ENCODE measurements at regions not wholly inside any gene's neighbourhood (a gene's known extent, or its start where the extent isn't known, plus 50 kb on each side); places are given as distances from the start of the nearest gene placed in this dataset.

DNA sequence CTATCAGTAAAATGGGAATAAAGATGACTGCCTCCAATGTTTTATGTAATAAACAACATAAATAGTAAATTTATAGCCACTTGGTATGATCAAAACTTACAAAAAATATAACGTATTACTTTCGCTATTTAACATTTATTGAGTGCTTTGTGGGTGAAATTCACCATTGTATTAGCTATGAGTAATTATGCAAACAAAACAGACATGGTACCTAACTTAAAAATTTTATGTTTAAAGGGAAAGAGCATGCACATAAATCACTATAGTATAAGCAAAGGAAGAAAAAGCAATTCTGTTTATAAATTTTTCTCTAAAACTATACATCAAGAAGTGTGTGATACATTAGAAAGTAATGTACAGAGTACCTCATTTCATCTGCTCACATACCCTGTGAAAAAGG, 1046.2 kb downstream of the NCAM2 start:
- no CpG with 5 or more reads among the region's 2 CpGs for WGBS (ENCODE audit: insufficient coverage)
- H3K27ac ChIP-seq (ENCODE audit: low read depth, low read length) = no peak overlapping the region
- DNase-seq (ENCODE audit: low read depth in 4 of 6, low spot score in 6 of 6) = no peak
- no peaks in the 10 kb centered on the region for H3K4me1 ChIP-seq (ENCODE audit: control insufficient read depth, insufficient read depth, low read length)
- H3K4me3 ChIP-seq (ENCODE audit: low read depth, low read length) = no peak overlapping the region
- H3K36me3 ChIP-seq (ENCODE audit: control insufficient read depth, insufficient read depth, low read length) = no peaks in the 10 kb centered on the region
- H3K9me3 ChIP-seq (ENCODE audit: control insufficient read depth, insufficient read depth, low read length) = no peaks in the 10 kb centered on the region
- no peaks in the 10 kb centered on the region for H3K27me3 ChIP-seq (ENCODE audit: control insufficient read depth, insufficient read depth, low read length)

DNA sequence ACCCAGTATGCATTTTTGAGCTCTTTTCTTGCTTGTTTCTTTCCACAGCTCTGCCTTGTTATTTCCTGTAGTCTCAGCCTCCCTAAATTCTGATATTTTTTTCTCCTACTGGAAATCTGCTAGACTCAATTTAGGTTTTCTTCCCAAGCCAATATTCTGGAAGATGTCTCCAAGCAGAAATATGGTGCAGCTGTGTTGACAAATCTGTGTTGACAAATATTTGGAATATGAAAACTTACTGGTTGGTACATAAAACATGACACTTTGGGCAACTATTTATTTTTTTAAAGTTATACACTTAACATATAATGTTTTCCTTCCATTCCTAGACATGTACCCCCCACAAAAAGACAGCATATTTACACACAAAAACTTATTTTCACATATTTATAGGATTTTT, 1048.4 kb downstream of the NCAM2 start:
- Histone ChIP-seq H3K9me3 (ENCODE audit: control insufficient read depth, insufficient read depth, low read length) (no peaks in the 10 kb centered on the region), H3K27me3 (ENCODE audit: control insufficient read depth, insufficient read depth, low read length) (no peaks in the 10 kb centered on the region), H3K4me1 (ENCODE audit: control insufficient read depth, insufficient read depth, low read length) (no peaks in the 10 kb centered on the region), H3K4me3 (ENCODE audit: low read depth, low read length) (no peak overlapping the region), H3K27ac (ENCODE audit: low read depth, low read length) (no peak overlapping the region), H3K36me3 (ENCODE audit: control insufficient read depth, insufficient read depth, low read length) (no peaks in the 10 kb centered on the region)
- peak in 1 of 6 donors; percentile 86 for DNase-seq (ENCODE audit: low read depth in 4 of 6, low spot score in 6 of 6)

DNA sequence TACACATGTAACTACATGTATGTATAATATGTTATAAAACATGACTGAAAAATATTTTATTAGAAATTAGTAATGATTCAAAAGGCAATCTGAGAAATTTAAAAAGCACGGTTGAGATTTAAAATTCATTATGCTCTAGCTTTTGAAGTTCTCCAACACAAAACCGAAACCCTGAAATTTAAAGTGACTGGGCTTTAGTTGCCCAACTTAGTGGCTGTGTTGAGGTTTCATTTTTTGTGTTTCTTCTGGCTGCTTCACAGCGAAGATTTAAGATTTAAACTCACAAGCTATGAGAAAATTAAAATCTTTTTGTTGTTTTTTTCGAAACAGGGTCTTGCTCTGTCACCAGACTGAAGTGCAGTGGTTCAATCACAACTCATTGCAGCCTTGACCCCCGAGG, 1058.7 kb downstream of the NCAM2 start:
- Histone ChIP-seq H3K27me3 (ENCODE audit: control insufficient read depth, insufficient read depth, low read length) (no peaks in the 10 kb centered on the region), H3K36me3 (ENCODE audit: control insufficient read depth, insufficient read depth, low read length) (no peaks in the 10 kb centered on the region), H3K4me3 (ENCODE audit: low read depth, low read length) (no peak overlapping the region), H3K9me3 (ENCODE audit: control insufficient read depth, insufficient read depth, low read length) (no peaks in the 10 kb centered on the region), H3K4me1 (ENCODE audit: control insufficient read depth, insufficient read depth, low read length) (no peaks in the 10 kb centered on the region), H3K27ac (ENCODE audit: low read depth, low read length) (no peak overlapping the region)
- no peak for DNase-seq (ENCODE audit: low read depth in 4 of 6, low spot score in 6 of 6)
- 100% methylated on average over 3 of the region's 5 CpGs for WGBS (ENCODE audit: insufficient coverage)

GRCh38 chr21:22062472-22063139, 1064.4 kb downstream of the NCAM2 start:
- no peak overlapping the region for H3K27ac ChIP-seq (ENCODE audit: low read depth, low read length)
- no peak overlapping the region for H3K4me3 ChIP-seq (ENCODE audit: low read depth, low read length)
- H3K36me3 ChIP-seq (ENCODE audit: control insufficient read depth, insufficient read depth, low read length) = no peaks in the 10 kb centered on the region
- DNase-seq (ENCODE audit: low read depth in 4 of 6, low spot score in 6 of 6) = no peak
- no peaks in the 10 kb centered on the region for H3K4me1 ChIP-seq (ENCODE audit: control insufficient read depth, insufficient read depth, low read length)
- no peaks in the 10 kb centered on the region for H3K27me3 ChIP-seq (ENCODE audit: control insufficient read depth, insufficient read depth, low read length)
- H3K9me3 ChIP-seq (ENCODE audit: control insufficient read depth, insufficient read depth, low read length) = no peaks in the 10 kb centered on the region

GRCh38 chr21:22063140-22063539, 1064.9 kb downstream of the NCAM2 start:
- WGBS (ENCODE audit: insufficient coverage) = 40% methylated on average over 1 of the region's 2 CpGs
- no peak for DNase-seq (ENCODE audit: low read depth in 4 of 6, low spot score in 6 of 6)
- no peaks in the 10 kb centered on the region for H3K4me1 ChIP-seq (ENCODE audit: control insufficient read depth, insufficient read depth, low read length)

DNA sequence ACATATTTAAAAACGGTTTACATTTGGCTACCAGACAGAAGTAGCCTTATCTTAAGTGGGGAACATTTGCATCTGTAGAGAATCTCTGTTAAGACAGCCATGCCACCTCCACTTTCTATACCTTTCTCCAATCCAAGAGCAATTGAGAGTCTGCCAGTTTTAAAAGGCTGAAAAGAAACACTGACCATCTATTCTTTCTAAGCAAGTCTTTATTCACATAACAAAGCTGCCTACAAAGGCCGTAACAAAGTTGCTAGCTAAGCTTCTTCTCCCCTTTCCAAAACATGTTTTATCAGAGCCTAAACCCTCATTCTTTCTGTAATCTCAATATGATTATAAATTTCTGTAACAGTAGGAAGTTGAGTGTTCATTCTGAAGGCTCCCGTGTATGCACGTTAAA, 1078.3 kb downstream of the NCAM2 start:
- peak in 2 of 6 donors; percentile 2 to 12 for DNase-seq (ENCODE audit: low read depth in 4 of 6, low spot score in 6 of 6)
- Histone ChIP-seq H3K9me3 (ENCODE audit: control insufficient read depth, insufficient read depth, low read length) (no peaks in the 10 kb centered on the region), H3K4me3 (ENCODE audit: low read depth, low read length) (no peak overlapping the region), H3K4me1 (ENCODE audit: control insufficient read depth, insufficient read depth, low read length) (no peaks in the 10 kb centered on the region), H3K27ac (ENCODE audit: low read depth, low read length) (no peak overlapping the region), H3K36me3 (ENCODE audit: control insufficient read depth, insufficient read depth, low read length) (no peaks in the 10 kb centered on the region), H3K27me3 (ENCODE audit: control insufficient read depth, insufficient read depth, low read length) (no peaks in the 10 kb centered on the region)
- no CpG with 5 or more reads among the region's 4 CpGs for WGBS (ENCODE audit: insufficient coverage)

More at GRCh38 chr21:22063140-22063539, 1064.9 kb downstream of the NCAM2 start:
- Histone ChIP-seq H3K27me3 (ENCODE audit: control insufficient read depth, insufficient read depth, low read length) (no peaks in the 10 kb centered on the region), H3K9me3 (ENCODE audit: control insufficient read depth, insufficient read depth, low read length) (no peaks in the 10 kb centered on the region), H3K36me3 (ENCODE audit: control insufficient read depth, insufficient read depth, low read length) (no peaks in the 10 kb centered on the region), H3K4me3 (ENCODE audit: low read depth, low read length) (no peak overlapping the region), H3K27ac (ENCODE audit: low read depth, low read length) (no peak overlapping the region)

DNA sequence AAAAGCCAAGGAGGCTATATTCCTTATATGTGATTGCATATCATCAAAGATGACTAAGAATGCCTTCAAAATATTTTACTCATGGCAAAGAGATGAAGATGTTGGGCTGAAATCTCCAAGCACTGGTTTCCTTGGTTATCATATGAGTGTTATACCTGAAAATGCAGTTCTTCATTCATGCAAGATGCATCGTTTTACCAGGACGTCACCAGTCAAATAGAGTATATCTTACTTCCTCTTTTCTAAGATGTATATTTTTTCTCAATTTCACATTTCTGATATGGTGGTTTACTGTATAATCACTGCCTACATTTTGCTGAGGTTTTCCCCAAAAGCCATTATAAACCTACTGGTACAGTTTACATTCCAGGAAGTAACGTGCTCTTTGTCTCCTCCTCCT, 1085.7 kb downstream of the NCAM2 start:
- no peak overlapping the region for H3K4me3 ChIP-seq (ENCODE audit: low read depth, low read length)
- no peaks in the 10 kb centered on the region for H3K36me3 ChIP-seq (ENCODE audit: control insufficient read depth, insufficient read depth, low read length)
- WGBS (ENCODE audit: insufficient coverage) = 100% methylated on average over 1 of the region's 3 CpGs
- no peaks in the 10 kb centered on the region for H3K27me3 ChIP-seq (ENCODE audit: control insufficient read depth, insufficient read depth, low read length)
- no peaks in the 10 kb centered on the region for H3K9me3 ChIP-seq (ENCODE audit: control insufficient read depth, insufficient read depth, low read length)
- no peak overlapping the region for H3K27ac ChIP-seq (ENCODE audit: low read depth, low read length)
- DNase-seq (ENCODE audit: low read depth in 4 of 6, low spot score in 6 of 6) = no peak
- H3K4me1 ChIP-seq (ENCODE audit: control insufficient read depth, insufficient read depth, low read length) = no peaks in the 10 kb centered on the region

DNA sequence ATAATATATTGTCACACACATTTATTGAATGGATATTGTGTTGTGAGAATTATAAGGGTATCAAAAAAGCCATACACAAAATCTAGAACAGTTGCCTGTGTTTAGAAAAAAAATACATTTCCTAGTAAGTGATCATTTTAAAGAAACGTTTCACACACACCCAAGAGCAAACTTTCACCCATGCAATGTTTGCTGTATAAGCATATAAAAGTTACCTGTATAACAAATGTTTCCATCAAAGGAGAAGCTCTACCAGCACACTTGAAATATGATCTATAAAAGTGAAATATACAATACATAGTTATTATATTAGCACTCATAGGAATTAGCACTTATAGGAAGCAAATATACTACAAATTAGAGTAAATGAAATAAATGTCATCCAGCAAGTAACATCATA, 1098.1 kb downstream of the NCAM2 start:
- Histone ChIP-seq H3K36me3 (ENCODE audit: control insufficient read depth, insufficient read depth, low read length) (no peaks in the 10 kb centered on the region), H3K4me1 (ENCODE audit: control insufficient read depth, insufficient read depth, low read length) (no peaks in the 10 kb centered on the region), H3K27me3 (ENCODE audit: control insufficient read depth, insufficient read depth, low read length) (no peaks in the 10 kb centered on the region), H3K9me3 (ENCODE audit: control insufficient read depth, insufficient read depth, low read length) (no peaks in the 10 kb centered on the region), H3K27ac (ENCODE audit: low read depth, low read length) (no peak overlapping the region), H3K4me3 (ENCODE audit: low read depth, low read length) (no peak overlapping the region)
- no CpG with 5 or more reads among the region's 1 CpG for WGBS (ENCODE audit: insufficient coverage)
- no peak for DNase-seq (ENCODE audit: low read depth in 4 of 6, low spot score in 6 of 6)

- Histone ChIP-seq H3K27ac (ENCODE audit: low read depth, low read length) (no peak overlapping the region), H3K4me3 (ENCODE audit: low read depth, low read length) (no peak overlapping the region), H3K9me3 (ENCODE audit: control insufficient read depth, insufficient read depth, low read length) (no peaks in the 10 kb centered on the region), H3K4me1 (ENCODE audit: control insufficient read depth, insufficient read depth, low read length) (no peaks in the 10 kb centered on the region), H3K27me3 (ENCODE audit: control insufficient read depth, insufficient read depth, low read length) (no peaks in the 10 kb centered on the region), H3K36me3 (ENCODE audit: control insufficient read depth, insufficient read depth, low read length) (no peaks in the 10 kb centered on the region)
- no peak for DNase-seq (ENCODE audit: low read depth in 4 of 6, low spot score in 6 of 6)
- WGBS (ENCODE audit: insufficient coverage) = no CpG with 5 or more reads among the region's 2 CpGs
Observed at GRCh38 chr21:22106720-22107410, 1108.7 kb downstream of the NCAM2 start.

- Histone ChIP-seq H3K27me3 (ENCODE audit: control insufficient read depth, insufficient read depth, low read length) (no peaks in the 10 kb centered on the region), H3K4me1 (ENCODE audit: control insufficient read depth, insufficient read depth, low read length) (no peaks in the 10 kb centered on the region), H3K36me3 (ENCODE audit: control insufficient read depth, insufficient read depth, low read length) (no peaks in the 10 kb centered on the region), H3K27ac (ENCODE audit: low read depth, low read length) (no peak overlapping the region), H3K4me3 (ENCODE audit: low read depth, low read length) (no peak overlapping the region), H3K9me3 (ENCODE audit: control insufficient read depth, insufficient read depth, low read length) (no peaks in the 10 kb centered on the region)
- no peak for DNase-seq (ENCODE audit: low read depth in 4 of 6, low spot score in 6 of 6)
- no CpG with 5 or more reads among the region's 2 CpGs for WGBS (ENCODE audit: insufficient coverage)
Observed at GRCh38 chr21:22115746-22116145, 1117.5 kb downstream of the NCAM2 start.

Data from spinal cord (tissue), 9 donors.